ENCODE measurements at regions not wholly inside any gene's neighbourhood (a gene's known extent, or its start where the extent isn't known, plus 50 kb on each side); places are given as distances from the start of the nearest gene placed in this dataset.

DNA sequence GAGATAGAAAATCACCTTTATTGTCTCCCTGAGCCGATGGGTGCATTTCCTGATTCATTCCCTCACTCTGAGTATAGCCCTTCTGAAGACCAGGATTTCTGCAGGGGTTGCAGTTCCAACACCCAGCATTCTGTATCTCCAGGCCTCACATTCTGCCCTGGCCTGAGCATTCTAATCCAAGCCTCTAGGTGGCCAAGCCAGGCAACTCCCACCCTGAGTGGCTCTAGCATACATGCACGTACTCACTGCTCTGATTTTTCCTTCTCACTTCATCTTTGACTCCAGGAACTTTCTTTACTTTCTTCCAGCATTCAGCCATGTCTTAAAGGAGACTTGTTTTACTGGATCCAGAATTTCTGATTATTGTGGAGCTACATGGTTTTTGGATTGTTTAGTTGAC is 100.7 kb upstream of the STK39 start:
- H3K36me3 ChIP-seq: no peaks in the 10 kb centered on the region
- H3K4me3 ChIP-seq: no peak overlapping the region
- intact Hi-C loops (cut with DNase I): loop anchor here (10.0 kb wide), 1 partner anchor 577 kb away; no protein-coding TSS in a partner anchor
- ATAC-seq: peak; percentile 56 to 72
- peaks cover 1% of the 10 kb centered on the region for H3K9me3 ChIP-seq
- peaks cover 5% of the 10 kb centered on the region for H3K4me1 ChIP-seq
- H3K27ac ChIP-seq: no peak overlapping the region
- TF ChIP-seq, protein P1, sequence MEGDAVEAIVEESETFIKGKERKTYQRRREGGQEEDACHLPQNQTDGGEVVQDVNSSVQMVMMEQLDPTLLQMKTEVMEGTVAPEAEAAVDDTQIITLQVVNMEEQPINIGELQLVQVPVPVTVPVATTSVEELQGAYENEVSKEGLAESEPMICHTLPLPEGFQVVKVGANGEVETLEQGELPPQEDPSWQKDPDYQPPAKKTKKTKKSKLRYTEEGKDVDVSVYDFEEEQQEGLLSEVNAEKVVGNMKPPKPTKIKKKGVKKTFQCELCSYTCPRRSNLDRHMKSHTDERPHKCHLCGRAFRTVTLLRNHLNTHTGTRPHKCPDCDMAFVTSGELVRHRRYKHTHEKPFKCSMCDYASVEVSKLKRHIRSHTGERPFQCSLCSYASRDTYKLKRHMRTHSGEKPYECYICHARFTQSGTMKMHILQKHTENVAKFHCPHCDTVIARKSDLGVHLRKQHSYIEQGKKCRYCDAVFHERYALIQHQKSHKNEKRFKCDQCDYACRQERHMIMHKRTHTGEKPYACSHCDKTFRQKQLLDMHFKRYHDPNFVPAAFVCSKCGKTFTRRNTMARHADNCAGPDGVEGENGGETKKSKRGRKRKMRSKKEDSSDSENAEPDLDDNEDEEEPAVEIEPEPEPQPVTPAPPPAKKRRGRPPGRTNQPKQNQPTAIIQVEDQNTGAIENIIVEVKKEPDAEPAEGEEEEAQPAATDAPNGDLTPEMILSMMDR (IDR thresholded peaks at IDR 0.05): peak; percentile 35
- no peak for DNase-seq
- no peaks in the 10 kb centered on the region for H3K27me3 ChIP-seq (ENCODE audit: low read depth)

DNA sequence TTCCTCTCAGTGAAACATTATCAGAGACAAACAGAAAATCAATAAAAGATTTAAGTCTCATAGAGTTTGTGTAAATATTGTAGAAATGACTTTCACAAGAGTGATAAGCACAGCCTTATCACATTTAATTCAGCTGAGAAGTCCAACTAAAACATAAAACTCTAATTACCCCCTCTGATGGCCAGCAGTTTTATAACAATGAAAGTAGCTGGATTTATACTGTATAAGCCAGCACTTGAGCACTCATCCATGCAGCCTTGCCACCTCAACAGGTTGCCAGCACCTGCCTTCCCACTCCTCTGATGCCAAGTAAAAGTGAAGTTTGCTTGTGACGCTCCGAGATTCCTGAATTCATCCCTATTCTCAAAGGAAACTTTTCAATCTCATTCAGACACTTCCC is 103.0 kb upstream of the STK39 start:
- Histone ChIP-seq H3K27me3 (ENCODE audit: low read depth) (no peaks in the 10 kb centered on the region), H3K4me3 (no peak overlapping the region), H3K4me1 (peaks cover 5% of the 10 kb centered on the region), H3K9me3 (peaks cover 4% of the 10 kb centered on the region), H3K27ac (no peak overlapping the region), H3K36me3 (no peaks in the 10 kb centered on the region)
- intact Hi-C loops (cut with DNase I): no loop called here
- DNase-seq (no peak), ATAC-seq (no peak)
- TF ChIP-seq, protein P1 (IDR thresholded peaks at IDR 0.05): no peak

DNA sequence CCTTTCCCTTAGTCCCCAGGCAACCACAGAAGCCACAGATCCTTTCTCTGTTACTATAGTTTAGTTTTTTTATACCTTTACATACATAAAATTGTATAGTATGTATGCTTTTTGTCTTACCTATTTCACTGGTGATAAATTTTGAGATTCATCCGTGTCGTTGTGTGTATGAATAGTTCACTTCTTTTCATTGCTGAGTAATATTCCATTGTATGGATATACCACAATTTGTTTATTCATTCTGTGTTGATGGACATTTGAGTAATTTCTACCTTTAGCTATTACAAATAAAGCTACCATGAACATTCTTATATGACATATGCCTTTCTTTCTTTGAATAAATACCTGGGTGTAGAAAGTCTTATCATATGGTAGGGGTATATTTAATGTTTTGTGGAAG is 102.8 kb upstream of the CERS6 start:
- DNase-seq (no peak), ATAC-seq (no peak)
- Histone ChIP-seq H3K9me3 (peaks cover 4% of the 10 kb centered on the region), H3K4me1 (no peaks in the 10 kb centered on the region), H3K4me3 (no peak overlapping the region), H3K36me3 (no peaks in the 10 kb centered on the region), H3K27me3 (ENCODE audit: low read depth) (no peaks in the 10 kb centered on the region), H3K27ac (no peak overlapping the region)
- TF ChIP-seq, protein P1 (IDR thresholded peaks at IDR 0.05): no peak
- intact Hi-C loops (cut with DNase I): no loop called here

- H3K4me3 ChIP-seq: no peak overlapping the region
- ATAC-seq (no peak), DNase-seq (no peak)
- no peaks in the 10 kb centered on the region for H3K27me3 ChIP-seq (ENCODE audit: low read depth)
- H3K36me3 ChIP-seq: no peaks in the 10 kb centered on the region
- no peaks in the 10 kb centered on the region for H3K4me1 ChIP-seq
- TF ChIP-seq, protein P1 (IDR thresholded peaks at IDR 0.05): no peak
- no peak overlapping the region for H3K27ac ChIP-seq
- peaks cover 4% of the 10 kb centered on the region for H3K9me3 ChIP-seq
- intact Hi-C loops (cut with DNase I): no loop called here
These were observed 101.6 kb upstream of the CERS6 start for GRCh38 chr2:168354499-168354898.

DNA sequence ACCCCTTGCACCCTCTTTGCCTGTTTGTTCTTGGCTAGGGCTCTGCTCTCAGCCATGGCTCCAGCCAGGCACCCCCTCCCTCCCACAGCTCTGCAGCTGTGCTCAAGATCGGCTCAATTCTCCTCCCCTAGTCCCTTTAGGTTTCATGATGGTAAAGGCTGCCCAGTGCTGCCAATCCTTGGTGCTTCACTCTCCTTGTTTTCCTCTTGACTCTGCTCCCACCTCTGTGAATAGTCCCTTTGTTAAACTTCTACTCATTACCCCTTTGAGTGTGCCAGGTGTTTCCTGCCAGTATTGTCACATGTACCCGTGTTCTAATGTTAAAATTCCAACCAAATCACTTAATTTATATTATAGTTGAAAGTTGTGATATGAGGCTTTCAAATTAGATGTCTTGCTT is 101.0 kb upstream of the CERS6 start:
- no peaks in the 10 kb centered on the region for H3K27me3 ChIP-seq (ENCODE audit: low read depth)
- intact Hi-C loops (cut with DNase I): no loop called here
- peaks cover 4% of the 10 kb centered on the region for H3K9me3 ChIP-seq
- H3K36me3 ChIP-seq: no peaks in the 10 kb centered on the region
- H3K4me1 ChIP-seq: no peaks in the 10 kb centered on the region
- no peak for DNase-seq
- H3K27ac ChIP-seq: no peak overlapping the region
- ATAC-seq: no peak
- H3K4me3 ChIP-seq: no peak overlapping the region
- TF ChIP-seq, protein P1 (IDR thresholded peaks at IDR 0.05): no peak
